MM.1S (cell line): ENCODE measurements at regions not wholly inside any gene's neighbourhood (a gene's known extent, or its start where the extent isn't known, plus 50 kb on each side); places are given as distances from the start of the nearest gene placed in this dataset.

Experiments used
- DNase-seq: peaks from one replicate; pipeline ENCODE4 v3.0.0-alpha.2; 2015
- H2AFZ ChIP-seq: fragments of 300-600 bp; sonication (generic); 2 replicates; pipeline ENCODE4 v1.6.0; 2016; ENCODE audit warnings: antibody characterized with exemption, low read length
- H3F3A ChIP-seq: fragments of 300-600 bp; sonication (generic); 2 replicates; pipeline ENCODE4 v1.6.1; 2016; ENCODE audit warnings: mild to moderate bottlenecking, antibody characterized with exemption, low read length, moderate library complexity, mixed read lengths; ENCODE audit not compliant: insufficient read depth
- H3K27ac ChIP-seq: fragments of 300-600 bp; sonication (generic); 2 replicates; pipeline ENCODE4 v1.5.1; 2016; ENCODE audit warnings: mild to moderate bottlenecking, low read length
- H3K27me3 ChIP-seq: fragments of 300-600 bp; sonication (generic); replicated peaks from 2 replicates; pipeline ENCODE4 v1.6.0; 2016; ENCODE audit warnings: low read length; ENCODE audit not compliant: insufficient read depth
- H3K36me3 ChIP-seq: fragments of 300-600 bp; sonication (generic); replicated peaks from 2 replicates; pipeline ENCODE4 v1.6.1; 2016; ENCODE audit warnings: mild to moderate bottlenecking, low read length, mixed read lengths; ENCODE audit not compliant: insufficient read depth
- H3K4me1 ChIP-seq: fragments of 300-600 bp; sonication (generic); 2 replicates; pipeline ENCODE4 v1.6.1; 2016; ENCODE audit warnings: low read length, mixed read lengths
- H3K4me2 ChIP-seq: fragments of 300-600 bp; sonication (generic); 2 replicates; pipeline ENCODE4 v1.6.0; 2016; ENCODE audit warnings: low read depth, low read length
- H3K4me3 ChIP-seq: fragments of 300-600 bp; sonication (generic); 2 replicates; pipeline ENCODE4 v1.5.1; 2016; ENCODE audit warnings: low read length, mixed read lengths
- H3K79me2 ChIP-seq: fragments of 300-600 bp; sonication (generic); 2 replicates; pipeline ENCODE4 v1.6.1; 2016; ENCODE audit warnings: mixed run types, low read length, mixed read lengths
- H3K9ac ChIP-seq: fragments of 300-600 bp; sonication (generic); 2 replicates; pipeline ENCODE4 v1.6.1; 2016; ENCODE audit warnings: low read length, mixed read lengths
- H3K9me2 ChIP-seq: fragments of 300-600 bp; sonication (generic); replicated peaks from 2 replicates; pipeline ENCODE4 v1.6.1; 2016; ENCODE audit warnings: mild to moderate bottlenecking, low read length, mixed read lengths; ENCODE audit not compliant: insufficient read depth
- H3K9me3 ChIP-seq: fragments of 300-600 bp; sonication (generic); replicated peaks from 2 replicates; pipeline ENCODE4 v1.6.1; 2016; ENCODE audit warnings: mild to moderate bottlenecking, low read length, mixed read lengths; ENCODE audit not compliant: insufficient read depth
- H4K20me1 ChIP-seq: fragments of 300-600 bp; sonication (generic); 2 replicates; pipeline ENCODE4 v1.6.1; 2016; ENCODE audit warnings: mild to moderate bottlenecking, low read length, moderate library complexity, mixed read lengths; ENCODE audit not compliant: insufficient read depth
- CTCF ChIP-seq: fragments of 300-600 bp; sonication (generic); IDR thresholded peaks from 2 replicates; pipeline ENCODE4 v1.5.1; 2016; ENCODE audit warnings: antibody characterized with exemption, low read length, mixed read lengths
- EZH2 ChIP-seq: fragments of 300-600 bp; sonication (generic); optimal IDR thresholded peaks from 2 replicates; pipeline ENCODE3; 2017; ENCODE audit warnings: low read depth, mild to moderate bottlenecking, antibody characterized with exemption, low read length, mixed read lengths
- EZH2phosphoT487 ChIP-seq: fragments of 300-600 bp; sonication (generic); IDR thresholded peaks from 2 replicates; pipeline ENCODE4 v1.6.1; 2018; ENCODE audit warnings: antibody characterized with exemption, low read length

GRCh38 chr5:38719403-38719802 lies 126.4 kb upstream of the OSMR start:
- Histone ChIP-seq H3K79me2 (no peaks in the 10 kb centered on the region), H3K9me2 (no peaks in the 10 kb centered on the region), H3K4me2 (no peak overlapping the region), H3K4me3 (no peak overlapping the region), H3K9ac (no peak overlapping the region), H3K4me1 (no peaks in the 10 kb centered on the region), H3K9me3 (no peaks in the 10 kb centered on the region), H2AFZ (no peak overlapping the region), H3K27ac (no peak overlapping the region), H3K27me3 (no peaks in the 10 kb centered on the region), H3F3A (no peaks in the 10 kb centered on the region), H3K36me3 (no peaks in the 10 kb centered on the region), H4K20me1 (no peaks in the 10 kb centered on the region)
- TF ChIP-seq EZH2phosphoT487 (no peak), EZH2 (no peak), CTCF (no peak)
- no peak for DNase-seq

- no peaks in the 10 kb centered on the region for H3K36me3 ChIP-seq
Measured at GRCh38 chr5:38719916-38720315, 125.9 kb upstream of the OSMR start.

GRCh38 chr5:38720554-38721361 lies 125.1 kb upstream of the OSMR start:
- no peak overlapping the region for H3K4me3 ChIP-seq
- no peaks in the 10 kb centered on the region for H3K4me1 ChIP-seq
- no peaks in the 10 kb centered on the region for H3K9me3 ChIP-seq
- no peaks in the 10 kb centered on the region for H3K27me3 ChIP-seq
- no peak for DNase-seq
- H3F3A ChIP-seq: no peaks in the 10 kb centered on the region
- TF ChIP-seq EZH2phosphoT487 (no peak), EZH2 (no peak), CTCF (no peak)
- H4K20me1 ChIP-seq: no peaks in the 10 kb centered on the region
- no peak overlapping the region for H3K9ac ChIP-seq
- no peaks in the 10 kb centered on the region for H3K79me2 ChIP-seq
- H3K9me2 ChIP-seq: no peaks in the 10 kb centered on the region
- no peak overlapping the region for H3K27ac ChIP-seq
- no peaks in the 10 kb centered on the region for H3K36me3 ChIP-seq
- H2AFZ ChIP-seq: no peak overlapping the region
- H3K4me2 ChIP-seq: no peak overlapping the region

More at GRCh38 chr5:38719916-38720315, 125.9 kb upstream of the OSMR start:
- Histone ChIP-seq H3K4me2 (no peak overlapping the region), H3K9me2 (no peaks in the 10 kb centered on the region), H3K4me3 (no peak overlapping the region), H3F3A (no peaks in the 10 kb centered on the region), H3K9ac (no peak overlapping the region), H3K79me2 (no peaks in the 10 kb centered on the region), H3K9me3 (no peaks in the 10 kb centered on the region), H3K4me1 (no peaks in the 10 kb centered on the region), H3K27ac (no peak overlapping the region), H3K27me3 (no peaks in the 10 kb centered on the region), H4K20me1 (no peaks in the 10 kb centered on the region), H2AFZ (no peak overlapping the region)
- DNase-seq: no peak
- TF ChIP-seq EZH2: no peak
- TF ChIP-seq EZH2phosphoT487: no peak
- TF ChIP-seq CTCF: no peak
